SK-N-SH (cell line): ENCODE measurements at regions not wholly inside any gene's neighbourhood (a gene's known extent, or its start where the extent isn't known, plus 50 kb on each side); places are given as distances from the start of the nearest gene placed in this dataset.

ENCODE experiments used
- CTCF ChIA-PET: fragments of 300-600, 350-600 bp; formaldehyde crosslinking; extraction: SDS; loops from one replicate; lab custom pipeline; 2021; lab: Yijun Ruan, JAX
- POLR2A ChIA-PET: fragments of 350-600 bp; sonication (Branson Sonifier 250); formaldehyde crosslinking; extraction: SDS; loops from one replicate; lab custom pipeline; 2020; ENCODE audit warnings: antibody characterized with exemption, inconsistent platforms; lab: Yijun Ruan, JAX
- DNase-seq: peaks from one replicate; pipeline ENCODE4 v3.0.0; 2012
- H2AFZ ChIP-seq: fragments of 200-600 bp; sonication (generic); 2 replicates; pipeline ENCODE4 v1.8.1; 2016; ENCODE audit warnings: antibody characterized with exemption, mild to moderate bottlenecking, low read depth
- H3F3A ChIP-seq: fragments of 200-600 bp; sonication (generic); replicated peaks from 2 replicates; pipeline ENCODE3; 2016; ENCODE audit warnings: antibody characterized with exemption, mild to moderate bottlenecking; ENCODE audit not compliant: insufficient read depth
- H3K27ac ChIP-seq, 2 experiments: fragments of 200-500 bp in 1 of 2; fragments of 200-600 bp in 1 of 2; sonication (Bioruptor generic) in 1 of 2; sonication (generic), shearing (Covaris generic) in 1 of 2; 2 replicates each; pipeline versions ENCODE4 v1.5.1 to v1.6.1; 2014 to 2016; ENCODE audit warnings: low read depth in 2 of 2, inconsistent platforms in 1 of 2, low read length in 1 of 2, mild to moderate bottlenecking in 1 of 2, mixed read lengths in 1 of 2
- H3K27me3 ChIP-seq: fragments of 200-600 bp; sonication (generic), shearing (Covaris generic); 2 replicates; pipeline ENCODE4 v1.6.1; 2016; ENCODE audit warnings: mixed run types; ENCODE audit not compliant: insufficient read depth
- H3K36me3 ChIP-seq, 2 experiments: fragments of 200-500 bp in 1 of 2; fragments of 200-600 bp in 1 of 2; sonication (Bioruptor generic) in 1 of 2; sonication (generic) in 1 of 2; replicated peaks in 1 of 2; 2 replicates each; pipeline versions ENCODE3 to v1.5.1; 2014 to 2016; ENCODE audit warnings: low read length in 1 of 2, mild to moderate bottlenecking in 1 of 2; ENCODE audit not compliant: insufficient read depth in 2 of 2, control insufficient read depth in 1 of 2
- H3K4me1 ChIP-seq, 2 experiments: fragments of 200-500 bp in 1 of 2; fragments of 200-600 bp in 1 of 2; sonication (Bioruptor generic) in 1 of 2; sonication (generic), shearing (Covaris generic) in 1 of 2; 2 replicates each; pipeline versions ENCODE4 v1.5.1 to v1.6.1; 2014 to 2016; ENCODE audit warnings: low read depth in 1 of 2, low read length in 1 of 2, mixed run types in 1 of 2; ENCODE audit not compliant: insufficient read depth in 2 of 2, control insufficient read depth in 1 of 2
- H3K4me2 ChIP-seq: fragments of 200-600 bp; sonication (generic), shearing (Covaris generic); 2 replicates; pipeline ENCODE4 v1.6.1; 2017; ENCODE audit warnings: mixed run types
- H3K4me3 ChIP-seq, 2 experiments: fragments of 200-500 bp in 1 of 2; fragments of 200-600 bp in 1 of 2; sonication (Bioruptor generic) in 1 of 2; sonication (generic), shearing (Covaris generic) in 1 of 2; 2 replicates each; pipeline versions ENCODE4 v1.5.1 to v1.8.1; 2014 to 2016; ENCODE audit warnings: low read depth in 2 of 2, inconsistent platforms in 1 of 2, low read length in 1 of 2, mild to moderate bottlenecking in 1 of 2, mixed read lengths in 1 of 2, moderate library complexity in 1 of 2
- H3K79me2 ChIP-seq: fragments of 200-600 bp; sonication (generic); 2 replicates; pipeline ENCODE4 v1.8.1; 2017; ENCODE audit warnings: mild to moderate bottlenecking; ENCODE audit not compliant: insufficient read depth
- H3K9ac ChIP-seq: fragments of 200-600 bp; sonication (generic); 2 replicates; pipeline ENCODE4 v1.6.1; 2017; ENCODE audit warnings: mixed run types
- H3K9me2 ChIP-seq: fragments of 200-600 bp; sonication (generic); 2 replicates; pipeline ENCODE4 v1.6.1; 2017; ENCODE audit warnings: mixed run types
- H3K9me3 ChIP-seq: fragments of 200-600 bp; sonication (generic); 2 replicates; pipeline ENCODE4 v1.6.1; 2017; ENCODE audit warnings: mixed run types, mild to moderate bottlenecking, moderate library complexity
- H4K20me1 ChIP-seq: fragments of 200-600 bp; sonication (generic); 2 replicates; pipeline ENCODE4 v1.6.1; 2017; ENCODE audit warnings: mild to moderate bottlenecking, mixed run types; ENCODE audit not compliant: insufficient read depth
- CTCF ChIP-seq: fragments of 200-600 bp; sonication (generic); IDR thresholded peaks from 2 replicates; pipeline ENCODE4 v1.6.1; 2017; ENCODE audit warnings: antibody characterized with exemption, mild to moderate bottlenecking, moderate library complexity
- ELF1 ChIP-seq: IDR thresholded peaks from 2 replicates; pipeline ENCODE4 v1.4.0; 2012
- EZH2phosphoT487 ChIP-seq: fragments of 200-600 bp; sonication (generic); IDR thresholded peaks from 2 replicates; pipeline ENCODE4 v1.6.1; 2017; ENCODE audit warnings: low read depth, mixed run types, mild to moderate bottlenecking, antibody characterized with exemption, moderate library complexity, borderline replicate concordance
- GATA2 ChIP-seq: sonication (generic); formaldehyde crosslinking; IDR thresholded peaks from 2 replicates; pipeline ENCODE4 v1.5.0; 2020; ENCODE audit warnings: mild to moderate bottlenecking, missing genetic modification reagents
- MXI1 ChIP-seq: IDR thresholded peaks from 2 replicates; pipeline ENCODE4 v1.6.1; 2012; ENCODE audit warnings: mild to moderate bottlenecking, low read depth, low read length, improper control_type of control experiment
- NFIC ChIP-seq: IDR thresholded peaks from 2 replicates; pipeline ENCODE4 v1.4.0; 2012; ENCODE audit warnings: borderline replicate concordance
- RCOR1 ChIP-seq: fragments of 150-350 bp; IDR thresholded peaks from 2 replicates; pipeline ENCODE4 v1.6.1; 2017; ENCODE audit warnings: antibody characterized with exemption, low read length
- RFX5 ChIP-seq: IDR thresholded peaks from 2 replicates; pipeline ENCODE4 v1.6.1; 2012; ENCODE audit warnings: mild to moderate bottlenecking, improper control_type of control experiment, low read length
- SMC3 ChIP-seq: IDR thresholded peaks from 2 replicates; pipeline ENCODE4 v1.6.1; 2012; ENCODE audit warnings: low read depth, low read length, improper control_type of control experiment
- TAF1 ChIP-seq: IDR thresholded peaks from 2 replicates; pipeline ENCODE4 v1.6.1; 2012; ENCODE audit warnings: low read depth, mild to moderate bottlenecking, low read length, moderate library complexity, borderline replicate concordance
- TEAD4 ChIP-seq: IDR thresholded peaks from 2 replicates; pipeline ENCODE4 v1.4.0; 2012; ENCODE audit warnings: mild to moderate bottlenecking, borderline replicate concordance; ENCODE audit not compliant: insufficient read depth
- YY1 ChIP-seq: IDR thresholded peaks from 2 replicates; pipeline ENCODE4 v1.4.0; 2012; ENCODE audit warnings: low read depth, mild to moderate bottlenecking
- ZBTB33 ChIP-seq: IDR thresholded peaks from 2 replicates; pipeline ENCODE4 v1.4.0; 2012; ENCODE audit warnings: low read depth, borderline replicate concordance
- WGBS: methylation state at CpG from one replicate; pipeline ENCODE4 v1.1.6; 2017; ENCODE audit warnings: low lambda C conversion rate; 5-methylcytosine and 5-hydroxymethylcytosine counted together
- TF ChIP-seq, protein P1 (sequence below): IDR thresholded peaks from 2 replicates; pipeline ENCODE4 v1.4.0; 2012; ENCODE audit warnings: low read depth
- TF ChIP-seq, protein P2 (sequence below): fragments of 150-350 bp; IDR thresholded peaks from 2 replicates; pipeline ENCODE4 v1.6.1; 2017; ENCODE audit warnings: antibody characterized with exemption, low read length, low read depth, borderline replicate concordance
- TF ChIP-seq, protein P3 (sequence below): fragments of 150-350 bp; IDR thresholded peaks from 2 replicates; pipeline ENCODE4 v1.6.1; 2016; ENCODE audit warnings: mild to moderate bottlenecking, low read depth, low read length
- TF ChIP-seq, protein P4 (sequence below): IDR thresholded peaks from 2 replicates; pipeline ENCODE4 v1.6.1; 2012; ENCODE audit warnings: mild to moderate bottlenecking, low read depth, low read length, moderate library complexity

DNA sequence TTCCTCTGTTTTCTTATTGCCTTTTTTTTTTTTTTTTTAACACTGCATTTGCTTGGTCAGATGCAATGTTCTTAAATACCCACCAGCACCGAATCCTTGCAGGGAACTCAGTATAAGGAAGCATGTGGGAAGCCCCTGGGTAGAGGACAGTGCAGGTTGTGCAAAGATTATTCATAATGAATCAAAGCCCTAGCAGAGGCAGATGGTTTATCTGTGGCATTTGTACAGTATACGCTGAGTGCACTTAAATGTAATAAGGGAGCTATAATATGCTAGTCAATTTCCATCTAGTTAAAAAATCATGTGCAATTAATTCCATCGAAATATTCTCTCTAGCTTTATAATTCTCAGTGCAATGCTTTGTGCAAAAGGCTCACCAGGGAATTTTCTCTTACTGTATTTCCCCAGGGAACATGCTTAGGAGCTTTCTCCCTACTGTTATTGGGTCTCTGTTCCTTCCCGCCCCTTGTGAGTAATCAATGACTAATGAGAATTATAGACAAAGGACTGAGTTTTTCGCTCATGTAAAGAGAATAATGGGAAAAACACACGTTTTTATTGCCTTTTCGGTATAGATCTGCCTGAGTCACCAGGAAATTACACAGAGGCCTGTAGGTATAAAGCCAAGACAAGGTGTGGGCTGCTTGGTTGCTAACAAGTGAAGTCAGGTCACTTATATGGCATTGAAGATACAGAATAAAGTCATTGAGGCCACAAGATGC is 1214.3 kb upstream of the TMEM132C start:
- no peaks in the 10 kb centered on the region for H3F3A ChIP-seq
- no peaks in the 10 kb centered on the region; a peak in 1 of 4 replicates for H3K4me1 ChIP-seq
- H3K27me3 ChIP-seq: no peaks in the 10 kb centered on the region
- no peaks in the 10 kb centered on the region for H3K36me3 ChIP-seq
- no peaks in the 10 kb centered on the region for H3K79me2 ChIP-seq
- 9% methylated on average over 7 of the region's 7 CpGs for WGBS
- H3K9ac ChIP-seq: no peak overlapping the region
- no peak overlapping the region for H3K4me3 ChIP-seq
- no peak overlapping the region for H2AFZ ChIP-seq
- CTCF ChIA-PET: interaction anchor here (1.2 kb wide), 1 partner anchor 56 kb away, joined by 3 read pairs; no protein-coding TSS in a partner anchor
- no peak for DNase-seq
- POLR2A ChIA-PET: interaction anchor here (0.6 kb wide), 1 partner anchor 13 kb away, joined by 3 read pairs; no protein-coding TSS in a partner anchor
- no peak overlapping the region; the same call in 1 of the 2 replicates for H3K4me2 ChIP-seq
- no peaks in the 10 kb centered on the region for H4K20me1 ChIP-seq
- no peaks in the 10 kb centered on the region for H3K9me3 ChIP-seq
- TF ChIP-seq EZH2phosphoT487: no peak
- no peak for TF ChIP-seq SMC3
- TF ChIP-seq, protein P1, sequence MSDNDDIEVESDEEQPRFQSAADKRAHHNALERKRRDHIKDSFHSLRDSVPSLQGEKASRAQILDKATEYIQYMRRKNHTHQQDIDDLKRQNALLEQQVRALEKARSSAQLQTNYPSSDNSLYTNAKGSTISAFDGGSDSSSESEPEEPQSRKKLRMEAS: no peak
- TF ChIP-seq YY1: no peak
- TF ChIP-seq, protein P2, sequence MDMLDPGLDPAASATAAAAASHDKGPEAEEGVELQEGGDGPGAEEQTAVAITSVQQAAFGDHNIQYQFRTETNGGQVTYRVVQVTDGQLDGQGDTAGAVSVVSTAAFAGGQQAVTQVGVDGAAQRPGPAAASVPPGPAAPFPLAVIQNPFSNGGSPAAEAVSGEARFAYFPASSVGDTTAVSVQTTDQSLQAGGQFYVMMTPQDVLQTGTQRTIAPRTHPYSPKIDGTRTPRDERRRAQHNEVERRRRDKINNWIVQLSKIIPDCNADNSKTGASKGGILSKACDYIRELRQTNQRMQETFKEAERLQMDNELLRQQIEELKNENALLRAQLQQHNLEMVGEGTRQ: no peak
- no peak for TF ChIP-seq TAF1
- TF ChIP-seq, protein P3, sequence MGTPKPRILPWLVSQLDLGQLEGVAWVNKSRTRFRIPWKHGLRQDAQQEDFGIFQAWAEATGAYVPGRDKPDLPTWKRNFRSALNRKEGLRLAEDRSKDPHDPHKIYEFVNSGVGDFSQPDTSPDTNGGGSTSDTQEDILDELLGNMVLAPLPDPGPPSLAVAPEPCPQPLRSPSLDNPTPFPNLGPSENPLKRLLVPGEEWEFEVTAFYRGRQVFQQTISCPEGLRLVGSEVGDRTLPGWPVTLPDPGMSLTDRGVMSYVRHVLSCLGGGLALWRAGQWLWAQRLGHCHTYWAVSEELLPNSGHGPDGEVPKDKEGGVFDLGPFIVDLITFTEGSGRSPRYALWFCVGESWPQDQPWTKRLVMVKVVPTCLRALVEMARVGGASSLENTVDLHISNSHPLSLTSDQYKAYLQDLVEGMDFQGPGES: no peak
- no peak for TF ChIP-seq RCOR1
- no peak for TF ChIP-seq ZBTB33
- TF ChIP-seq ELF1: no peak
- no peak for TF ChIP-seq TEAD4
- TF ChIP-seq, protein P4, sequence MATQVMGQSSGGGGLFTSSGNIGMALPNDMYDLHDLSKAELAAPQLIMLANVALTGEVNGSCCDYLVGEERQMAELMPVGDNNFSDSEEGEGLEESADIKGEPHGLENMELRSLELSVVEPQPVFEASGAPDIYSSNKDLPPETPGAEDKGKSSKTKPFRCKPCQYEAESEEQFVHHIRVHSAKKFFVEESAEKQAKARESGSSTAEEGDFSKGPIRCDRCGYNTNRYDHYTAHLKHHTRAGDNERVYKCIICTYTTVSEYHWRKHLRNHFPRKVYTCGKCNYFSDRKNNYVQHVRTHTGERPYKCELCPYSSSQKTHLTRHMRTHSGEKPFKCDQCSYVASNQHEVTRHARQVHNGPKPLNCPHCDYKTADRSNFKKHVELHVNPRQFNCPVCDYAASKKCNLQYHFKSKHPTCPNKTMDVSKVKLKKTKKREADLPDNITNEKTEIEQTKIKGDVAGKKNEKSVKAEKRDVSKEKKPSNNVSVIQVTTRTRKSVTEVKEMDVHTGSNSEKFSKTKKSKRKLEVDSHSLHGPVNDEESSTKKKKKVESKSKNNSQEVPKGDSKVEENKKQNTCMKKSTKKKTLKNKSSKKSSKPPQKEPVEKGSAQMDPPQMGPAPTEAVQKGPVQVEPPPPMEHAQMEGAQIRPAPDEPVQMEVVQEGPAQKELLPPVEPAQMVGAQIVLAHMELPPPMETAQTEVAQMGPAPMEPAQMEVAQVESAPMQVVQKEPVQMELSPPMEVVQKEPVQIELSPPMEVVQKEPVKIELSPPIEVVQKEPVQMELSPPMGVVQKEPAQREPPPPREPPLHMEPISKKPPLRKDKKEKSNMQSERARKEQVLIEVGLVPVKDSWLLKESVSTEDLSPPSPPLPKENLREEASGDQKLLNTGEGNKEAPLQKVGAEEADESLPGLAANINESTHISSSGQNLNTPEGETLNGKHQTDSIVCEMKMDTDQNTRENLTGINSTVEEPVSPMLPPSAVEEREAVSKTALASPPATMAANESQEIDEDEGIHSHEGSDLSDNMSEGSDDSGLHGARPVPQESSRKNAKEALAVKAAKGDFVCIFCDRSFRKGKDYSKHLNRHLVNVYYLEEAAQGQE: no peak
- no peak for TF ChIP-seq GATA2
- no peak for TF ChIP-seq NFIC
- TF ChIP-seq CTCF: no peak
- no peak for TF ChIP-seq MXI1
- no peak for TF ChIP-seq RFX5
- H3K27ac ChIP-seq: peak overlapping the region in 1 of 2 experiments; percentile 24; a peak in 1 of 4 replicates
- no peaks in the 10 kb centered on the region for H3K9me2 ChIP-seq
